ENCODE measurements at regions not wholly inside any gene's neighbourhood (a gene's known extent, or its start where the extent isn't known, plus 50 kb on each side); places are given as distances from the start of the nearest gene placed in this dataset.

- no peak overlapping the region for H2BK120ac ChIP-seq (ENCODE audit: low read depth, low read length, poor library complexity, severe bottlenecking)
- H3K27ac ChIP-seq (ENCODE audit: insufficient read length, low read depth, low read length): no peak overlapping the region
- DNase-seq: no peak
- no peaks in the 10 kb centered on the region for H4K20me1 ChIP-seq (ENCODE audit: control insufficient read depth, insufficient read depth, insufficient read length)
- no peak overlapping the region for H3K4me3 Mint-ChIP-seq
- H2BK5ac ChIP-seq (ENCODE audit: insufficient read length, low read length): no peak overlapping the region
- H3K9me3 Mint-ChIP-seq: no peaks in the 10 kb centered on the region
- H3K79me1 ChIP-seq (ENCODE audit: insufficient read depth, low read depth, low read length, poor library complexity, severe bottlenecking): no peaks in the 10 kb centered on the region
- H4K5ac ChIP-seq (ENCODE audit: insufficient read length, low read depth, low read length): no peak overlapping the region
- no peak overlapping the region for H3K14ac ChIP-seq (ENCODE audit: insufficient read depth, low read length)
- H2AK5ac ChIP-seq (ENCODE audit: insufficient read length, low read length): no peak overlapping the region
- no peaks in the 10 kb centered on the region for H3K27me3 ChIP-seq (ENCODE audit: insufficient read depth, low read length)
- H3K27ac Mint-ChIP-seq: no peak overlapping the region
- WGBS (ENCODE audit: extremely low coverage, insufficient read length, low lambda C conversion rate): no CpG with 5 or more reads among the region's 7 CpGs
- no peak overlapping the region for H3K56ac ChIP-seq (ENCODE audit: insufficient read length, low read depth, low read length)
- no peak overlapping the region for H4K8ac ChIP-seq (replicated peaks; ENCODE audit: insufficient read length, low read depth, low read length)
- H2BK15ac ChIP-seq (ENCODE audit: low read depth, low read length): no peak overlapping the region
- no peak overlapping the region for H3K4ac ChIP-seq (ENCODE audit: low read depth, low read length)
- no peak overlapping the region for H4K91ac ChIP-seq (ENCODE audit: insufficient read length, low read depth, low read length)
- no peak overlapping the region for H2BK20ac ChIP-seq (ENCODE audit: low read depth, low read length, poor library complexity, severe bottlenecking)
- H3K23ac ChIP-seq (ENCODE audit: insufficient read length, low read depth, low read length): no peak overlapping the region
- H3K9ac ChIP-seq (ENCODE audit: extremely low read depth, insufficient read length, low read length): no peak overlapping the region
- peaks cover 7 to 10% of the 10 kb centered on the region in 2 experiments for H3K4me1 Mint-ChIP-seq
- no peaks in the 10 kb centered on the region for H3K27me3 Mint-ChIP-seq (ENCODE audit: low read depth)
- no peak overlapping the region for H2AFZ ChIP-seq (ENCODE audit: low read length)
- H3T11ph ChIP-seq (ENCODE audit: low read length): no peak overlapping the region
- H3K79me2 ChIP-seq (ENCODE audit: insufficient read depth, low read length): no peaks in the 10 kb centered on the region
- H3K9me3 ChIP-seq (ENCODE audit: control insufficient read depth, low read depth, low read length): no peaks in the 10 kb centered on the region
- no peak for TF ChIP-seq CTCF (conservative IDR thresholded peaks at IDR 0.05)
- H3K23me2 ChIP-seq (ENCODE audit: insufficient read length, low read depth, low read length, poor library complexity, severe bottlenecking): no peaks in the 10 kb centered on the region
- no peak overlapping the region for H2BK12ac ChIP-seq (ENCODE audit: insufficient read length, low read depth, low read length)
- no peak overlapping the region for H3K4me2 ChIP-seq (ENCODE audit: insufficient read depth, insufficient read length, low read length)
- H3K18ac ChIP-seq (ENCODE audit: insufficient read length, low read depth, low read length): no peak overlapping the region
- no peaks in the 10 kb centered on the region for H3K36me3 Mint-ChIP-seq (ENCODE audit: insufficient read depth in 1 of 3, low read depth in 3 of 3)
- no peaks in the 10 kb centered on the region for H3K4me1 ChIP-seq (ENCODE audit: insufficient read depth, low read length)
Observed at GRCh38 chr2:6448893-6449292, 416.8 kb downstream of the CMPK2 start.

Data from H9 (cell line).